Tibial artery (tissue), 4 donors: ENCODE measurements at regions not wholly inside any gene's neighbourhood (a gene's known extent, or its start where the extent isn't known, plus 50 kb on each side); places are given as distances from the start of the nearest gene placed in this dataset.

Experiments
- DNase-seq, 2 donors: peaks; one replicate each; pipeline ENCODE4 v3.0.0-alpha.2; 2019
- H3K27ac ChIP-seq, 2 donors: fragments of 200-600 bp; sonication (generic) in 1 of 2; 1 replicate in 1 of 2; 2 replicates in 1 of 2; pipeline ENCODE4 v1.5.1; 2018 to 2019; ENCODE audit warnings: mild to moderate bottlenecking in 1 of 2
- H3K27me3 ChIP-seq, 2 donors: fragments of 200-600 bp; sonication (generic) in 1 of 2; one replicate each; pipeline versions ENCODE4 v1.5.1 to v1.6.0; 2016 to 2019
- H3K36me3 ChIP-seq, 3 donors: fragments of 200-600 bp; sonication (generic) in 2 of 3; one replicate each; pipeline ENCODE4 v1.5.1; 2016 to 2019; ENCODE audit warnings: mild to moderate bottlenecking in 2 of 3
- H3K4me1 ChIP-seq, 4 donors: fragments of 200-600 bp; sonication (generic) in 2 of 4; 1 replicate in 3 of 4; 2 replicates in 1 of 4; pipeline ENCODE4 v1.5.1; 2016 to 2019
- H3K4me3 ChIP-seq, 2 donors: fragments of 200-600 bp; sonication (generic) in 1 of 2; 1 replicate in 1 of 2; 2 replicates in 1 of 2; pipeline ENCODE4 v1.5.1; 2018 to 2019; ENCODE audit warnings: mild to moderate bottlenecking in 2 of 2
- H3K9me3 ChIP-seq, 3 donors: fragments of 200-600 bp; sonication (generic) in 1 of 3; one replicate each; pipeline ENCODE4 v1.5.1; 2016 to 2019
- CTCF ChIP-seq, 2 experiments: fragments of 200-600 bp in 1 of 2; fragments of 450-650 bp in 1 of 2; IDR thresholded peaks; one replicate each; pipeline ENCODE4 v1.5.1; 2017 to 2019; ENCODE audit warnings: antibody characterized with exemption in 2 of 2, mild to moderate bottlenecking in 1 of 2, moderate library complexity in 1 of 2
- intact Hi-C: fragments of 100-400 bp; cut with DNase I; formaldehyde crosslinking; loops from one replicate; pipeline ENCODE4 v1.15.0; 2023; ENCODE audit warnings: low total_unique reads

- no peak overlapping the region for H3K4me3 ChIP-seq
- H3K4me1 ChIP-seq: no peaks in the 10 kb centered on the region
- H3K27ac ChIP-seq: no peak overlapping the region
- DNase-seq: no peak
- H3K36me3 ChIP-seq: no peaks in the 10 kb centered on the region
- no peak for TF ChIP-seq CTCF (IDR thresholded peaks at IDR 0.05)
- intact Hi-C loops: no loop called here
- H3K9me3 ChIP-seq: no peaks in the 10 kb centered on the region
- H3K27me3 ChIP-seq: no peaks in the 10 kb centered on the region
Measured at GRCh38 chr12:88634008-88634407, 53.7 kb upstream of the KITLG start.

DNA sequence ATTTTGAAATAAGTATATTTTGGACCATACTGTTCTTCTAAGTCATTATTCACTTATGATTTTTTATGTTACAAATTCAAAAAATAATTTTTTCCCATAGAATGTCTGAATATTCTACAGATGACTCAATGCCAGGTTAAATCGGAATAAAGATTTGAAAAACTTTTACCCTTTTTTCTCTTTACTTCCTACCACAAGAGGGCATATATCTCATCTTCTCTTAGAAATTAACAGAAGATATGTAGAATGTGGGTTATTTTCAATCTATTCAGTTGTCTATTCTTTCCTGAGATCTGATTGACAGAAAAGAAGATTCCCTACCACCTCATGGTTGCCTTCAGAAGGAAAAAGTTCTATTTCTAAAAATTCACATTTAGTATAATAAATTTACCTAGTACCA, 53.0 kb upstream of the KITLG start:
- H3K27ac ChIP-seq: no peak overlapping the region
- no peaks in the 10 kb centered on the region for H3K4me1 ChIP-seq
- H3K4me3 ChIP-seq: no peak overlapping the region
- H3K9me3 ChIP-seq: no peaks in the 10 kb centered on the region
- DNase-seq: no peak
- no peaks in the 10 kb centered on the region for H3K27me3 ChIP-seq
- H3K36me3 ChIP-seq: no peaks in the 10 kb centered on the region
- TF ChIP-seq CTCF (IDR thresholded peaks at IDR 0.05): no peak
- intact Hi-C loops: no loop called here

DNA sequence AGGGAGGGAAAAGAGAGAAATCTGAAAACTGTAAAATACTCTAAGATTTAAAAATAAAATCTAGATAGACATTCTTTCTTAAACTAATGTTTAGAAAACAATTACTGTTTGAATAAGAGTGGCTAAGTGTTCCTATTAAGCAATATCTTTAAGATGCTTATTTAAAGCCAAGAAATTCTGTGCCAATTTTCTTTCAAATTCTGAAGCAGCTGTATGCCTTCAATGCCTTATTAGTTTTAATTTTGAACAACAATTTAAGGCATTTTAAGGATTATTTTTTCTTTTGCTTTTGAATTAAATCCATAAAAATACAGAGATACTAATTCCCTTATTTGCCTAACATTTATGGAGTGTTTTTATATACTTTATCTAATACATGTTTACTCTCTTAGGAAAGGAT, 50.3 kb upstream of the KITLG start:
- no peak for TF ChIP-seq CTCF (IDR thresholded peaks at IDR 0.05)
- no peak overlapping the region for H3K27ac ChIP-seq
- H3K4me3 ChIP-seq: no peak overlapping the region
- H3K4me1 ChIP-seq: no peaks in the 10 kb centered on the region
- H3K9me3 ChIP-seq: no peaks in the 10 kb centered on the region
- H3K27me3 ChIP-seq: no peaks in the 10 kb centered on the region
- no peak for DNase-seq
- H3K36me3 ChIP-seq: no peaks in the 10 kb centered on the region
- intact Hi-C loops: no loop called here
